CD14-positive monocyte (primary cell): ENCODE measurements at regions not wholly inside any gene's neighbourhood (a gene's known extent, or its start where the extent isn't known, plus 50 kb on each side); places are given as distances from the start of the nearest gene placed in this dataset.

Source experiments
- DNase-seq, 3 donors: peaks; one replicate each; pipeline ENCODE4 v3.0.0-alpha.2; 2011 to 2022
- H2AFZ ChIP-seq: 2 replicates; pipeline ENCODE4 v1.6.0; 2012; ENCODE audit warnings: mild to moderate bottlenecking, low read depth, low read length, inconsistent platforms; ENCODE audit not compliant: insufficient read depth, poor library complexity, severe bottlenecking
- H3K27ac ChIP-seq, 2 donors: 1 replicate in 1 of 2; 2 replicates in 1 of 2; pipeline ENCODE4 v1.5.1; 2012 to 2013; ENCODE audit warnings: low read length in 2 of 2, control low read depth in 1 of 2, inconsistent platforms in 1 of 2, low read depth in 1 of 2, mild to moderate bottlenecking in 1 of 2
- H3K27me3 ChIP-seq, 2 donors: one replicate each; pipeline versions ENCODE4 v1.6.0 to v1.6.1; 2011 to 2013; ENCODE audit warnings: low read length in 2 of 2; ENCODE audit not compliant: control insufficient read depth in 2 of 2, insufficient read depth in 2 of 2
- H3K36me3 ChIP-seq, 2 donors: replicated peaks in 1 of 2; 1 replicate in 1 of 2; 2 replicates in 1 of 2; pipeline versions ENCODE4 v1.5.1 to v1.6.1; 2012 to 2013; ENCODE audit warnings: low read length in 2 of 2, control low read depth in 1 of 2, inconsistent platforms in 1 of 2, mild to moderate bottlenecking in 1 of 2; ENCODE audit not compliant: insufficient read depth in 2 of 2, control insufficient read depth in 1 of 2
- H3K4me1 ChIP-seq, 2 donors: 1 replicate in 1 of 2; 2 replicates in 1 of 2; pipeline versions ENCODE4 v1.5.1 to v1.6.1; 2012 to 2013; ENCODE audit warnings: low read length in 2 of 2, control low read depth in 1 of 2, inconsistent platforms in 1 of 2, mild to moderate bottlenecking in 1 of 2, moderate library complexity in 1 of 2; ENCODE audit not compliant: insufficient read depth in 2 of 2, control insufficient read depth in 1 of 2
- H3K4me2 ChIP-seq: replicated peaks from 2 replicates; pipeline ENCODE3; 2012; ENCODE audit warnings: low read length, moderate library complexity, mild to moderate bottlenecking; ENCODE audit not compliant: poor library complexity, severe bottlenecking; ENCODE audit errors: extremely low read depth
- H3K4me3 ChIP-seq, 3 experiments: fragments of 200-600 bp in 1 of 3; sonication (generic) in 1 of 3; replicated peaks in 1 of 3; 1 replicate in 2 of 3; 2 replicates in 1 of 3; pipeline ENCODE4 v1.5.1; 2011 to 2013; ENCODE audit warnings: low read length in 3 of 3, mild to moderate bottlenecking in 3 of 3, control low read depth in 2 of 3, low read depth in 2 of 3, inconsistent platforms in 1 of 3, moderate library complexity in 1 of 3
- H3K79me2 ChIP-seq: 2 replicates; pipeline ENCODE4 v1.6.0; 2012; ENCODE audit warnings: mild to moderate bottlenecking, control low read depth, inconsistent platforms, low read length, moderate library complexity; ENCODE audit not compliant: insufficient read depth
- H3K9ac ChIP-seq: 2 replicates; pipeline ENCODE4 v1.6.0; 2017; ENCODE audit warnings: low read length, mild to moderate bottlenecking; ENCODE audit not compliant: insufficient read depth, poor library complexity, severe bottlenecking
- H3K9me3 ChIP-seq, 2 donors: replicated peaks in 1 of 2; 1 replicate in 1 of 2; 2 replicates in 1 of 2; pipeline versions ENCODE4 v1.5.1 to v1.6.1; 2012 to 2013; ENCODE audit warnings: low read length in 2 of 2, control low read depth in 1 of 2; ENCODE audit not compliant: control insufficient read depth in 1 of 2, insufficient read depth in 1 of 2
- H4K20me1 ChIP-seq: 2 replicates; pipeline ENCODE4 v1.6.0; 2012; ENCODE audit warnings: mild to moderate bottlenecking, low read length, control low read depth, moderate library complexity; ENCODE audit not compliant: insufficient read depth
- H3K27ac Mint-ChIP-seq, 7 donors: one replicate each; pipeline ENCODE4 v1.8.0; 2020; ENCODE audit warnings: mild to moderate bottlenecking in 7 of 7, mixed read lengths in 7 of 7, moderate library complexity in 6 of 7, inconsistent platforms in 2 of 7
- H3K27me3 Mint-ChIP-seq, 3 donors: one replicate each; pipeline ENCODE4 v1.8.0; 2021 to 2022; ENCODE audit warnings: low read depth in 3 of 3, mild to moderate bottlenecking in 3 of 3, mixed read lengths in 3 of 3, moderate library complexity in 3 of 3, inconsistent platforms in 1 of 3
- H3K36me3 Mint-ChIP-seq, 2 donors: one replicate each; pipeline ENCODE4 v1.8.0; 2020; ENCODE audit warnings: mixed read lengths in 2 of 2, inconsistent platforms in 1 of 2, mild to moderate bottlenecking in 1 of 2
- H3K4me1 Mint-ChIP-seq: one replicate; pipeline ENCODE4 v1.8.0; 2020; ENCODE audit warnings: mild to moderate bottlenecking, mixed read lengths
- H3K4me3 Mint-ChIP-seq, 2 donors: one replicate each; pipeline ENCODE4 v1.8.0; 2020; ENCODE audit warnings: mild to moderate bottlenecking in 2 of 2, mixed read lengths in 2 of 2, moderate library complexity in 1 of 2
- H3K9me3 Mint-ChIP-seq, 7 donors: one replicate each; pipeline ENCODE4 v1.8.0; 2020 to 2022; ENCODE audit warnings: mixed read lengths in 7 of 7, mild to moderate bottlenecking in 6 of 7, moderate library complexity in 6 of 7, inconsistent platforms in 2 of 7
- CTCF ChIP-seq: fragments of 200-600 bp; IDR thresholded peaks from one replicate; pipeline ENCODE4 v1.8.0; 2022; ENCODE audit warnings: antibody characterized with exemption, mild to moderate bottlenecking
- WGBS: methylation state at CpG from one replicate; pipeline ENCODE4 v1.1.5; 2013; ENCODE audit warnings: missing lambda C conversion rate; ENCODE audit not compliant: insufficient coverage; 5-methylcytosine and 5-hydroxymethylcytosine counted together
- intact Hi-C, 2 donors: fragments of 100-400 bp; cut with micrococcal nuclease; formaldehyde crosslinking; loops; one replicate each; pipeline versions ENCODE4 v1.15.0 to v1.15.1; 2023

- H3K4me1 ChIP-seq = no peaks in the 10 kb centered on the region
- Mint-ChIP-seq H3K9me3 (peaks cover 0 to 7% (median 0%) of the 10 kb centered on the region in 7 donors), H3K4me1 (no peaks in the 10 kb centered on the region), H3K27ac (no peak overlapping the region), H3K36me3 (no peaks in the 10 kb centered on the region), H3K4me3 (no peak overlapping the region), H3K27me3 (peaks cover 0 to 1% (median 0%) of the 10 kb centered on the region in 3 donors)
- no peak overlapping the region for H3K27ac ChIP-seq
- no peak for DNase-seq
- H2AFZ ChIP-seq = no peak overlapping the region
- no peak for TF ChIP-seq CTCF
- H3K79me2 ChIP-seq = no peaks in the 10 kb centered on the region
- no peak overlapping the region for H3K4me2 ChIP-seq
- no peaks in the 10 kb centered on the region for H3K9me3 ChIP-seq
- H4K20me1 ChIP-seq = no peaks in the 10 kb centered on the region
- no CpG with 5 or more reads among the region's 6 CpGs for WGBS
- no peak overlapping the region for H3K9ac ChIP-seq
- H3K27me3 ChIP-seq = no peaks in the 10 kb centered on the region
- no peaks in the 10 kb centered on the region for H3K36me3 ChIP-seq
- H3K4me3 ChIP-seq = no peak overlapping the region
- intact Hi-C loops = no loop called here
Observed at GRCh38 chrX:4588893-4589292, 875.4 kb upstream of the PRKX start.

- Mint-ChIP-seq H3K4me3 (no peak overlapping the region), H3K36me3 (no peaks in the 10 kb centered on the region), H3K4me1 (no peaks in the 10 kb centered on the region), H3K27ac (no peak overlapping the region), H3K27me3 (peaks cover 0 to 1% (median 0%) of the 10 kb centered on the region in 3 donors), H3K9me3 (peaks cover 0 to 7% (median 0%) of the 10 kb centered on the region in 7 donors)
- Histone ChIP-seq H3K79me2 (no peaks in the 10 kb centered on the region), H3K4me2 (no peak overlapping the region), H3K36me3 (no peaks in the 10 kb centered on the region), H4K20me1 (no peaks in the 10 kb centered on the region), H3K4me3 (no peak overlapping the region), H3K27ac (no peak overlapping the region), H3K9me3 (no peaks in the 10 kb centered on the region), H3K27me3 (no peaks in the 10 kb centered on the region), H2AFZ (no peak overlapping the region), H3K9ac (no peak overlapping the region), H3K4me1 (no peaks in the 10 kb centered on the region)
- no peak for DNase-seq
- intact Hi-C loops = no loop called here
- TF ChIP-seq CTCF = no peak
- no CpG with 5 or more reads among the region's 5 CpGs for WGBS
Observed at GRCh38 chrX:4588466-4588865, 875.0 kb upstream of the PRKX start.
